ENCODE measurements at regions not wholly inside any gene's neighbourhood (a gene's known extent, or its start where the extent isn't known, plus 50 kb on each side); places are given as distances from the start of the nearest gene placed in this dataset.

DNA sequence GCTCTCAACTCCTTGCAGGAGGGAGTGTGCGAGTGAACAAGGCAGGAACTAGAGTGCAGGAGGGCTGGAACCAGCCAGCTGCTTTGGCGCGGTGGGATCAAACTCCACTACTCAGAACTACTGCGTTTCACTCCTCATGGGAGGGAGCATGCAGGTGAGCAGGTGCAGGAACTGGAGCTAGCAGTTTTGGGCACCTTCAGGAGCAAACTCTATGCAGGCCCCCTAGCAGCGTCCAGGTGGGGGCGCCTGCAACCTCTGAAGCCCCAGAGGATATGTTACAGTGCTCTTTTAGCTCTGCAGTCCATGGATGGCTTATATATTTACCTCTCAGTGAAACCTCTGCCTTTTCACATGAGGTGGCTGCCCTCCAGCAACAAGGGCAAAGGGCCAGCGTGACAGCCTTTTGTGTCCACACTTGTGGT lies 1303.4 kb downstream of the PCDH9 start:
- TF ChIP-seq ZNF70 (CRISPR knock-in tag; IDR thresholded peaks at IDR 0.05) (no peak), TCF4 (CRISPR knock-in tag; IDR thresholded peaks at IDR 0.05; ENCODE audit: borderline replicate concordance) (no peak), ARNTL (CRISPR knock-in tag; IDR thresholded peaks at IDR 0.05; ENCODE audit: borderline replicate concordance, low read depth) (no peak), TSHZ2 (CRISPR knock-in tag; IDR thresholded peaks at IDR 0.05) (no peak), PATZ1 (CRISPR knock-in tag; IDR thresholded peaks at IDR 0.05; ENCODE audit: borderline replicate concordance) (no peak), RARB (CRISPR knock-in tag; IDR thresholded peaks at IDR 0.05) (no peak), BACH2 (CRISPR knock-in tag; IDR thresholded peaks at IDR 0.05; ENCODE audit: borderline replicate concordance) (no peak), GLIS3 (CRISPR knock-in tag; IDR thresholded peaks at IDR 0.05) (no peak), CSDC2 (CRISPR knock-in tag; IDR thresholded peaks at IDR 0.05) (no peak), ISL1 (CRISPR knock-in tag; IDR thresholded peaks at IDR 0.05) (no peak), POU6F1 (CRISPR knock-in tag; IDR thresholded peaks at IDR 0.05; ENCODE audit: borderline replicate concordance, low read depth) (no peak), ZFP3 (CRISPR knock-in tag; IDR thresholded peaks at IDR 0.05) (no peak)
- TF ChIP-seq, protein P1, sequence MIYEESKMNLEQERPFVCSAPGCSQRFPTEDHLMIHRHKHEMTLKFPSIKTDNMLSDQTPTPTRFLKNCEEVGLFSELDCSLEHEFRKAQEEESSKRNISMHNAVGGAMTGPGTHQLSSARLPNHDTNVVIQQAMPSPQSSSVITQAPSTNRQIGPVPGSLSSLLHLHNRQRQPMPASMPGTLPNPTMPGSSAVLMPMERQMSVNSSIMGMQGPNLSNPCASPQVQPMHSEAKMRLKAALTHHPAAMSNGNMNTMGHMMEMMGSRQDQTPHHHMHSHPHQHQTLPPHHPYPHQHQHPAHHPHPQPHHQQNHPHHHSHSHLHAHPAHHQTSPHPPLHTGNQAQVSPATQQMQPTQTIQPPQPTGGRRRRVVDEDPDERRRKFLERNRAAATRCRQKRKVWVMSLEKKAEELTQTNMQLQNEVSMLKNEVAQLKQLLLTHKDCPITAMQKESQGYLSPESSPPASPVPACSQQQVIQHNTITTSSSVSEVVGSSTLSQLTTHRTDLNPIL (CRISPR knock-in tag; IDR thresholded peaks at IDR 0.05; ENCODE audit: low read depth): no peak
